ENCODE measurements at regions not wholly inside any gene's neighbourhood (a gene's known extent, or its start where the extent isn't known, plus 50 kb on each side); places are given as distances from the start of the nearest gene placed in this dataset.
"Not testable (repeated sequence)": the region's sequence is repeated elsewhere in the genome, so short reads cannot be mapped to it uniquely, and the experiment has no call there.

DNA sequence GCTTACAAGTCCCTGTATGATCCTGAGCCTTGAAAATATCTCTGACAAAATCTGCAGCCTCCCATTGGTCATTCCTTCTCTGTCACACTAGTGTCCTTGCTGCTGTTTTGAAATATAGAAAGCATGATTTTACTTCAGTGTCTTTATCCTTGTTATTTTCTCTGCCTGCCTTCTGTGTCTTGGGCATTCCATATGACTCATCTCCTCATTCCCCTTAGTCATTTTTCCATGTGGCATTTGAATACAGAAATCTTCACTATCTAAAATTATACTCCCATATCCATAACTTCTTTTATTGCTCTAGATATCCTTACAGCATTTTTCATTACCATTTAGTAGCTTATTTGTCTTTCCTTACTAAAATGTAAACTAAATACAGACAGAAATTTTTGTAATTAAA, 205.7 kb upstream of the ZNF337 start:
- TF ChIP-seq, protein P1, sequence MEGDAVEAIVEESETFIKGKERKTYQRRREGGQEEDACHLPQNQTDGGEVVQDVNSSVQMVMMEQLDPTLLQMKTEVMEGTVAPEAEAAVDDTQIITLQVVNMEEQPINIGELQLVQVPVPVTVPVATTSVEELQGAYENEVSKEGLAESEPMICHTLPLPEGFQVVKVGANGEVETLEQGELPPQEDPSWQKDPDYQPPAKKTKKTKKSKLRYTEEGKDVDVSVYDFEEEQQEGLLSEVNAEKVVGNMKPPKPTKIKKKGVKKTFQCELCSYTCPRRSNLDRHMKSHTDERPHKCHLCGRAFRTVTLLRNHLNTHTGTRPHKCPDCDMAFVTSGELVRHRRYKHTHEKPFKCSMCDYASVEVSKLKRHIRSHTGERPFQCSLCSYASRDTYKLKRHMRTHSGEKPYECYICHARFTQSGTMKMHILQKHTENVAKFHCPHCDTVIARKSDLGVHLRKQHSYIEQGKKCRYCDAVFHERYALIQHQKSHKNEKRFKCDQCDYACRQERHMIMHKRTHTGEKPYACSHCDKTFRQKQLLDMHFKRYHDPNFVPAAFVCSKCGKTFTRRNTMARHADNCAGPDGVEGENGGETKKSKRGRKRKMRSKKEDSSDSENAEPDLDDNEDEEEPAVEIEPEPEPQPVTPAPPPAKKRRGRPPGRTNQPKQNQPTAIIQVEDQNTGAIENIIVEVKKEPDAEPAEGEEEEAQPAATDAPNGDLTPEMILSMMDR (IDR thresholded peaks at IDR 0.05) = not testable (repeated sequence)
- TF ChIP-seq POLR2A (IDR thresholded peaks at IDR 0.05) = not testable (repeated sequence)
